Myocyte (in vitro differentiated cells): ENCODE measurements at regions not wholly inside any gene's neighbourhood (a gene's known extent, or its start where the extent isn't known, plus 50 kb on each side); places are given as distances from the start of the nearest gene placed in this dataset.

Source experiments
- DNase-seq: peaks from one replicate; pipeline ENCODE4 v3.0.0-alpha.2; 2012; ENCODE audit warnings: low read depth

GRCh38 chr4:123919576-123920098, 523.0 kb downstream of the SPRY1 start:
- no peak for DNase-seq

- no peak for DNase-seq
Measured at GRCh38 chr4:123921339-123921738, 524.7 kb downstream of the SPRY1 start.

GRCh38 chr4:123922847-123923246, 526.3 kb downstream of the SPRY1 start:
- no peak for DNase-seq

DNA sequence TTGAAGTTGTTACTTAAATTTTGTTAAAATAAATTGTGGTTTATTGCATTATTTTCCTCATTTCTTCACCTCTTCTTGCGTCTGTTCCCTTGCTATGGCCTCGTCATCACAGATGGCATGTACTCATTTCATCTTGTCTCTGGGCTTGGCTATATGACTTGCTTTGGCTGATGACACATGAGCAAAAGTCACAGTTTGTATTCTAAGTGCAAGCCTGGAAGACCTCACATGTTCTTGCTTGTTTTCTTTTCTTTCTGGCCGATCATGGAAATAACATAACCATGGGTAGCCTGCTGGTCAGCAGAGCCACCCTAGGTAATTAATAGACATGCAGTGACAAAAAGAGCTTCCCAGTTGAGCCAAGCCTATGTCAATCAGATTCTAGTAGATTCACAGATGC, 527.9 kb downstream of the SPRY1 start:
- DNase-seq, result no peak

- no peak for DNase-seq
Measured at GRCh38 chr4:123929565-123929964, 533.0 kb downstream of the SPRY1 start.

DNA sequence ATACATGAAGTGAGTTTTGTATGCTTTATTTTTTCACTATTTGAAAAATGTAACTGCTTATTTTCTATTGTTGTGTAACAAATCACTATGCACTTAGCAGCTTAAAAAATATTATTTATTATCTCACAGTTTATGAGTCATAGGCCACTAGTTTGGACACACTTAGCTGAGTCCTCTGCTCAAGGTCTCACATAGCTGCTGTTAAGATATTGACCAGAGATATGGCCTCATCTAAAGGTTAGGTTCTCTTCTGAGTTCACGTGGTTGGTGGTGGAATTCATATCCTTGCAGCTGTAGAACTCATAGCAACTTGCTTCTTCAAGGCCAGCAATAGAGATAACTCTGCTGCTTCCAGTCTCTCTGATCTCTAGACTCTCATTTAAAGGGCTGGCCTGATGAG, 534.4 kb downstream of the SPRY1 start:
- no peak for DNase-seq

- no peak for DNase-seq
Measured at GRCh38 chr4:123934096-123934495, 537.5 kb downstream of the SPRY1 start.

DNA sequence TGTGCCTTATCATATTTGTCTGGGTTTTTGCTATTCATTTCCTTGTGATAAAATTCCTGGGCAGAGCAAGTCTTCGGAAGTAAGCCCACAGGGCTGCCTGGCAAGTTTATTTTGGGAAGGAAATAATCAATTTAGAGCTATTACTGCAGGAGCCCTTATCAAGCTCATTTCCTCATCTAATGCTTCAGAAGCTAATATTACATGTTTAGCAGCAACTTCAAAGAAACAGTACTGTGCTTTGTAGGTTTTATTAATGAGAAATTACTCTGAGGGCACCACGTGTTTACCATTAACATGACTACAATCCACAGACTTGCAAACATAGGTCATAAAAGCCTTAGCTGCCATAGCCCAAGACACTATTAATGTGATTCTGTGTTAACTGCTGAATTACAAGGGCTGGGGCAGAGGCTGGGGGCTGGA, 540.0 kb downstream of the SPRY1 start:
- DNase-seq, result no peak

- no peak for DNase-seq
Measured at GRCh38 chr4:123937581-123937980, 541.0 kb downstream of the SPRY1 start.

DNA sequence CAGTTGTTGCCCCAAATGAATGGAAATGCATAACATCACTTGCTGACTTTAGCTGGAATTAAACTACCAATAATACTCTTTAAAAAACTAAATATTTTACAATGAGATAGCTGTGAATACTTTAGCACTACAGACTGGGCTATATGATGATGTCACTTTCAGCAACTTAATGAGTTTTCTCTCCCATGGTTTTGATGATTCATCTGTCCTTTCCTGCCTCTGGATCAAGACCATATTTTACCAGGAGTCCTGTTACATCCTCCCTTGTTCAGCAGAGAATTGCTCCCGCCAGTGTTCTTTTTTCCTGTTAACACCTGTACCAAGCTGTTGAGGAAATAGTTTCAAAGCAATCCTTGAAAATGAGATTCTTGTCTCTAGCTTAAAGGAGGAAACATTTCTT, 543.0 kb downstream of the SPRY1 start:
- DNase-seq, result peak; percentile 71

DNA sequence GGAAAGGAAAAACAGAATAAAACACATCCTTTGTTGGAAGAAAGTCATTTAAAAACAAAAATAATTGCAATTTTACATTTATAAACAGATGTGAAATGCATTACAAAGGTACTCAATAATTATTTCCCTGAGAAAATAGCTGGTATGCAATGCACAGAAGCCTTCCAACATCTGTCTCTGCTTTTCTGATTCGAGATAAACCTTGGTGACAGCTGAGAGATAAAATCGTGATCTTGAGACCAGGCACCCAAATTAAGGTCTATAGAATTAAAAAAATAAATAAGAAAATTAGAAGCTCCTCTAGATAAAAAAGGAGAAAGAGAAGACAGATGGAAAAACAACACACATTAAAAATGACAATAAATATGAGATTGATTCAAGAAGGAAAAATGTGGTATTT, 544.0 kb downstream of the SPRY1 start:
- no peak for DNase-seq

GRCh38 chr4:123941306-123941705, 544.7 kb downstream of the SPRY1 start:
- DNase-seq, result no peak

- DNase-seq, result no peak
Measured at GRCh38 chr4:123943976-123944375, 547.4 kb downstream of the SPRY1 start.

- DNase-seq, result no peak
Measured at GRCh38 chr4:123945301-123945700, 548.7 kb downstream of the SPRY1 start.

DNA sequence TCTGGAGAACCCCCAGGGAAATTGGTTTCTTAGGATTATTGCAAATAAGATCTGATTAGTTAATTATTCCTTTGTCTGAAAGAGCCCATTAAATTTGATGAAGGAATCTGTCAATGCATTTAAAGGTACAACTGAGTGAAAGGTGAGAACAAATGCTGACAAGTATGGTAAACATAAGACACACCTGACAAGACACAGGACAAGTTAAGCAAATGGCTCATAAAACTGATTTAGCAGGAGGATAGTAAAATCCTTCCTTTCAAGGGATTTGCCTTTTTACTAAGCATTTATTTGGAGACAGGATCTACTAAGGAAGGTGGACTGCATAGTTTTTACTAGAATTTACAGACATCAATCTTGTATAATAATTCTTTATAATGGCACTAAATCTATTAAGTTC, 553.9 kb downstream of the SPRY1 start:
- DNase-seq, result no peak

- peak; percentile 90 for DNase-seq
Measured at GRCh38 chr4:123952530-123953274, 556.1 kb downstream of the SPRY1 start.

DNA sequence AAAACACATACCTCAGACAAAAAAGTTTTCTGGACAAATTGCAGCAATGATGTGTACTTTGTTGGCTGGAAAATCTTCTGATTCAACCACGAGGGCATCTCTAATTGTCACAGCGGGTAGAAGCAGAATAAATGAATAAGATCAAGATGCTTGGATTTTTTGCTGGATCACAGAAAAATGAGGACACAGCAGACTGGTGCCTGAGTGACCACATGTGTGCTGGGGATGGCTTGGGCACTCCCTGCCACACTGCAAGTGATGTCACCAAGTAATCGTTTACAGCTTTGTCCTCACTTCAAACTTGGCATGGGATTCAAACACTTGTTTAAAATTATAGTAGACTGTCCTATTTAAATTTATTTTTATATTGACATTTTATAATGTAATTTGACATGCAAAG, 557.0 kb downstream of the SPRY1 start:
- DNase-seq, result peak; percentile 44

GRCh38 chr4:123954220-123954619, 557.6 kb downstream of the SPRY1 start:
- DNase-seq, result no peak

- DNase-seq, result no peak
Measured at GRCh38 chr4:123955167-123955800, 558.7 kb downstream of the SPRY1 start.

DNA sequence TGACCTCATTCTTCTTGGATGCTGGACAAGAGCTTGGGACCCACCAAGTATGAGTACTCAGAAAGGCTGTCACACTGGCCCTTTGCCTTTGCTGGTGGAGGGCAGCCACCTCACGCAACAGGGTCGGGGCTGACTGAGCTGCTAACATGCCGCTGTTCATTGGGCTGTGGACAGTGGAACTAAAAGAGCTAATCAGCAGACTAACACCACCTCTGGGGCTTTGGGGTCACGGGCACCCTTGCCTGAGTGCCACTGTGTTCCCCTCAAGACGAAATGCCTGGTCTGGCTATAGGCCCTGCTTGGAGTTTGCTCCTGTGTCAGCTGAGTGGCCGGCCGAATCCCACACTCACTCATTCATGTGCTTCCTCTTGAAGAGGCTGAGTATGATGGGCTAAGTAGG, 559.6 kb downstream of the SPRY1 start:
- DNase-seq, result no peak

DNA sequence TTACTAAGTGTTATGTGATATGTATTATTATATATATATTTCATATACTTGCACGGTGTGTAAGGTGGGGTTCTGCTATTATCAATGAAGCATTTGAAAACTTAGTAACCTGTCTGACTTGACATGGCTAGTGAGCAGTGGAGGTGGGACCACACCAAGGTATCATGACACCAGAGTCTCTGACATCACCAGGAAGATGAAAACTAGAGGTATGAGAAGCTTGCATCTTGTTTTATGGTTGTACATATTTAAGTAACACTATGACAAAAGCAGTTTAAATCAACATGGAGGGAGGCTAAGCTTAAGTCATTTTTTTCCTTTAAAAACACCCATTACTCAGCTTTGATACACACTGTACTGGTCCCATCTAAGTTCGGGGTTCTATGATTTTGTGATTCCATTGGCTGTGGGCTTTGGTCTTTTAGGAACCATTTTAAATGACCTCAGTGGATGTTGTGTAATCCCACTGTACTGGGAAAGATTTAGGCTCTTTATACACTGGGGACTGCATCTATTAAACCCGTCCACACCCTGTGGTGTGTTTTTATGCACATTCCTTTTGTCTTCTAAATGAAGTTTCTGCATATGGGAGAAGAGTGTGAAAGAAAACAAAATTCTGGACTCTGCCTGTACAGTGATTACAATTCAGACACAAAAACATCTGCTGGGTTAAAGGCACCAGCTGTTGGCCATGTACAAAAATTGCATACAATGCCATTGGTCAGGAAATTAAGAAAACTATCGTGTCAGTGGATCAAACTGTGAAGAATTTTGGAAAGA, 570.6 kb downstream of the SPRY1 start:
- peak; percentile 68 for DNase-seq

DNA sequence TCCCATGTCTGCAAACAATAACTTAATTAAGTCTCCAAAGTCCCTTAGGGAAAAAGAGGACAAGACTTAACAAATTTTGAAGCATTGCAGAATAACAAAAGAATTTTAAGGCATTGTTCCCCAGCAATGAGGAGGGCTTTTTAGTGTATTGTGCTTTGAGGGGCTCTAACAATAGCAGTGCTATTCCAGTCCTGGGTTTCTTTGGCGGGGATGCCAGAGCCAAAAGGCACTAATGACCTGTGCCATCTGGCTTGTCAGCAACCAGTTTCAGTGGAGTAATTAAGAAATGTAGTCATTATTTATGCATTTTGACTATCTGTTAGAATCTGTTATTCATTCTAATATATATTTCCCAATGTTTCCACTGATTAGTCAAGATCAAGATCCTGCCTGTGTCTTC, 575.4 kb downstream of the SPRY1 start:
- DNase-seq, result no peak
